ENCODE measurements at regions not wholly inside any gene's neighbourhood (a gene's known extent, or its start where the extent isn't known, plus 50 kb on each side); places are given as distances from the start of the nearest gene placed in this dataset.

GRCh38 chr1:14262637-14263036, 335.8 kb upstream of the KAZN start:
- TF ChIP-seq CTCF (IDR thresholded peaks at IDR 0.05) (no peak), POLR2A (IDR thresholded peaks at IDR 0.05) (no peak), POLR2AphosphoS5 (IDR thresholded peaks at IDR 0.05) (no peak)
